Adrenal gland (tissue), 5 donors: ENCODE measurements at regions not wholly inside any gene's neighbourhood (a gene's known extent, or its start where the extent isn't known, plus 50 kb on each side); places are given as distances from the start of the nearest gene placed in this dataset.

Experiments used
- CTCF ChIP-seq, 6 experiments: fragments of 450-650 bp in 4 of 6; fragments of 200-600 bp in 2 of 6; sonication (generic) in 1 of 6; IDR thresholded peaks; 1 replicate in 5 of 6; 2 replicates in 1 of 6; pipeline versions ENCODE4 v1.5.1 to v1.8.0; 2016 to 2021; ENCODE audit warnings: antibody characterized with exemption in 6 of 6, mild to moderate bottlenecking in 2 of 6, moderate library complexity in 1 of 6
- POLR2A ChIP-seq, 2 donors: fragments of 450-650 bp; IDR thresholded peaks; one replicate each; pipeline ENCODE4 v1.6.1; 2017; ENCODE audit warnings: antibody characterized with exemption in 2 of 2, mild to moderate bottlenecking in 2 of 2, moderate library complexity in 1 of 2
- donor health status: DM: no; HTN: no; CAD: no.

GRCh38 chr11:127233998-127234397 is 233.4 kb upstream of the KIRREL3 start:
- no peak for TF ChIP-seq CTCF (IDR thresholded peaks at IDR 0.05)
- TF ChIP-seq POLR2A (IDR thresholded peaks at IDR 0.05): no peak
